GM18511 (cell line): ENCODE measurements at regions not wholly inside any gene's neighbourhood (a gene's known extent, or its start where the extent isn't known, plus 50 kb on each side); places are given as distances from the start of the nearest gene placed in this dataset.
"Not testable (repeated sequence)": the region's sequence is repeated elsewhere in the genome, so short reads cannot be mapped to it uniquely, and the experiment has no call there.

Experiments
- ATAC-seq: cut with Tn5 transposase; IDR thresholded peaks from one replicate; pipeline ENCODE4 v1.9.1; 2021; ENCODE audit warnings: mild to moderate bottlenecking, moderate library complexity; ENCODE audit not compliant: unreplicated experiment

DNA sequence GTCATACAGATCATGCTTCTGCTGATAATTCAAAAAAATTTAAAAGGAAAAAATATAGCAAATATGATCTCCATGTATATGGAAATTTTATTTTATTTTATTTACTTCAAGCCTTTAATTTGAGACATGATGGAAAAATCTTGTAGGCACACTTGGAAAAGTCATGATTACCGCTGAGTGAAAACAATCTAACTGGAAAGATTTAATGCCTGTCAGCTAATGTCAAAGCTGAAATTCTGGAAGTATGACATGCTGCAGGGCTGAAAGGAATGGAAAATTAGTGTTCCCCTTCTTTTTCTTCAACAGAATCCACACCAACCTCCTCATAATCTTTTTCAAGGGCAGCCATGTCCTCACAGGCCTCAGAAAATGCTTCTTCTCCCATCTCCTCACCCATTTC is 58.2 kb downstream of the RPRM start:
- ATAC-seq: no peak

DNA sequence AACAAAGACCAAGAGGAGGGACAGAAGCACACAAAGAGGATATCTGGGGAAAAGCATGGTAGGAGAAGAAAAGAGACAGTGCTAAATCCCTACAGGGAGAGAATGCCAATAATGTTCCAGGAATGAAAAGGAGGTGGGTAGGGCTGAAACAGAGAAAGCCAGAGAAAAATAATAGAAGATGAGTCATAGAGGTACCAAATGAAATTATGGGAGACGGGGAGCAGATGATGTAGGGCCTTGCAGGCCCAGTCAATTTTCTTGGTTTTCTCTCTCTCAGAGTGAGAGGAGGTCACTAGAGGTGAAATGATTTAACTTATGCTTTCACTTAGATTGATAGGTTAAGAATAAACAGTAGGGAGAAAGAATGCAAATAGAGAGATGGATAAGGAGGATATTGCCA is 61.5 kb downstream of the RPRM start:
- no peak for ATAC-seq

DNA sequence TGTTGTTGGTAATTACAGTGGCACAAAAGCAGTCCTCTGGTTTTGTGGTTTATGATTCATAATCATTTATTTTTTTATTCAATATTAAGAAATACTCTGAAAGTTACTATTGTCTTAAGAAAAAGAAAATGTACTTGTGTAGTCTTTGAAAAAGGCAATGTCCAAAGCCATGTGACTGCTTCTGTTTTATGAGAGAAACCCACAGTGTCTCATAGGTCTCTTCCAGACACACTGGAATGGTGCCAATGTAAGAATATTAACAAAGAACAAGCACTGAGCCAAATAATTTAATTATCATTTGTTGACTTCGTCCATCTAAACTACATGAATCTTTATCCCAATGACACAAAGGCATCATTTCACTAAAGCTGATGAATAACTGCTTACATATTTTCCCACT is 62.5 kb downstream of the RPRM start:
- ATAC-seq: no peak

DNA sequence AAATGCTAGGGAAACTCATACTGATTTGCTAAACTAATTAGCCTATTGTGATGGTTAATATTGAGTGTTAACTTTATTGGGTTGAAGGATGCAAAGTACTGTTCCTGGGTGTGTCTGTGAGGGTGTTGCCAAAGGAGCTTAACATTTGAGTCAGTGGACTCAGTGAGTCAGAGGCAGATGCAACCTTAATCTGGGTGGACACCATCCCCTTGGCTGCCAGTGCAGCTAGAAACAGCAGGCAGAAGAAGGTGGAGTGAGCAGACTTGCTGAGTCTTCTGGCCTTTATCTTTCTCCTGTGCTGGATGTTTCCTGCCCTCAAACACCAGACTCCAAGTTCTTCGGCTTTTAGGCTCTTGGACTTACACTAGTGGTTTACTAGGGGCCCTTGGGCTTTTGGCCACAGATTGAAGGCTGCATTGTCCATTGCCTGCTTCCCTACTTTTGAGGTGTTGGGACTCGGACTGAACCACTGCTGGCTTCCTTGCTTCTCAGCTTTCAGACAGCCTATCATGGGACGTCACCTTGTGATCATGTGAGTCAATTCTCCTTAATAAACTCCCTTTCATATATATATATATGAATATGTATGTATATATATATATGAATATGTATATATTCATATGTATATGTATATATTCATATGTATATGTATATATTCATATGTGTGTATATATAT is 69.7 kb downstream of the RPRM start:
- no peak for ATAC-seq

DNA sequence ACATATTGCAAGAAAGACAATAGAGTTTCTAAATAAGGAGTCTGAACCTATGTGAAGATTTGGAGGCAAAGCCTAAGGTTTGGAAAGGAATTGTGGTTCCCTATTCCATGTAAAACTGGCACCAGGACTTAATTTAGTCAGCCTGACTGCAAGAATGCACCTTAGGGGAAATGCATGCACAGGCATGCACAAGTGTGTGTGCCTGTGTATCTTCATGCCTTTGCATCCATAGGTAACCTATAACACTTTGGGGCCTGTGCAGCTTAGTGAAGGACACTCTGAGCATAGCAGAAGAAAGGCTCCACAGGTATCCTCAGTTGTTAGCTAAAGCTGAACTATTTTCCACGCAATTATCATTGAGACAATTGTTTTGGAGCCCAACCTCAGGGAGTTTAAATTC is 73.4 kb downstream of the RPRM start:
- ATAC-seq: no peak

DNA sequence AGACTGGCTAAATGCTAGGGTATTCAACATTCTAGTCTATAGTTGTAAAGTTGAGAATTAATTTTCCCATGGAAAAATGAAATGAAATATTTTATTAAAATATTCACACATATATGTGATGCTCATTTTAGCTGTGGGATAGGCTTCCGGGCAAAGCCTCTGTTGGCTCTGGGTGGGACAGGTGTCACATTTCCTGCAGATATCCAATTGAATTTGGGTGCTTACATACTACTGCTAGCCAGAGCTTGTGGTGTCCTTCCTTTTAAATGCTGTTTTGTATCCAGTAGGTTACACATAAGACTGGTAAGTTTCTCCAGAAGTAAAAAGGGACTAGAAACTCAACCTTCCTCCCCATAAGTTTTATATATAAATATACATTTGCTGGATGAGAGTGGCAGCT is 73.8 kb downstream of the RPRM start:
- no peak for ATAC-seq

DNA sequence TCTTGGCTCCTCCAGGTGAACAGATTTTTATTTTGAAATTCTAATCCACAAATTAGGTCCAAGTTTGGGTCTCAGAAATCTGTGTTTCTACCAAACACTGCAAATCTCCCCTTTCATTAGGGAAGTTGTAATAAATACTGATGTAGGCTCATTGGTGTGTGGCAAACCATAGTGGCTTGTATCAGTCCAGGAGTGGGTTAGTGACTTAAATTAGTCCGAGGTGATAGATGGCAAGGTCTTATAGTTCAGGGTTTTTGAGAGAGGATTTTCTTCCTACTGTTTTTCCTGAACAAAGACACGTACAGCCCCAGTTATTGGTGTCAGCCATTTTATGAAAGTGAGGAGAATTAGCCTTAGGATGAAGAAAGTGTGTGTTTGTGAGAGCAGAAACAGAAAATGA is 74.6 kb downstream of the RPRM start:
- ATAC-seq: no peak

DNA sequence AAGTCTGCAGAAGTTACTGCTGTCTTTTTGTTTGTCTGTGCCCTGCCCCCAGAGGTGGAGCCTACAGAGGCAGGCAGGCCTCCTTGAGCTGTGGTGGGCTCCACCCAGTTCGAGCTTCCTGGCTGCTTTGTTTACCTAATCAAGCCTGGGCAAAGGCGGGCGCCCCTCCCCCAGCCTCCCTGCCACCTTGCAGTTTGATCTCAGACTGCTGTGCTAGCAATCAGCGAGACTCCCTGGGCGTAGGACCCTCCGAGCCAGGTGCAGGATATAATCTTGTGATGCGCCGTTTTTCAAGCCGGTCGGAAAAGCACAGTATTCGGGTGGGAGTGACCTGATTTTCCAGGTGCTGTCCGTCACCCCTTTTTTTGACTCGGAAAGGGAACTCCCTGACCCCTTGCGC is 75.2 kb downstream of the RPRM start:
- not testable (repeated sequence) for ATAC-seq

DNA sequence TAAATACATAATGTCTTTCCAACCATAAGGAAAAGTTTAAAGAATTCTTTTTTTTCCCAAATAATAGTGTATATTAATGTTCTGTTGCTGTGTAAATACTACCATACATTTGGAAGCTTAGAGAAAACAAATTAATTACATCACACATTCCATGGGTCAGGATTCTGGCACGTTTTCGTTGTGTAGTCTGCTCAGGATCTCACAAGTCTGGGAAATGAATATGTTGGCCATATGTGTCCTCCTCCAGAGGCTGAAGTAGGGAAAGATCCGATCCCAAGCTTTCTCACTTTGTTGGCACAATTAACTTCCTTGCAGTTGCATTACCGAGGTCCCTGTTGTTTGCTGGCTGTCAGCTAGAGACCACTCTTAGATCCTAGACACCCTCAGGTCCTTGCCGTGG is 83.9 kb downstream of the RPRM start:
- no peak for ATAC-seq

DNA sequence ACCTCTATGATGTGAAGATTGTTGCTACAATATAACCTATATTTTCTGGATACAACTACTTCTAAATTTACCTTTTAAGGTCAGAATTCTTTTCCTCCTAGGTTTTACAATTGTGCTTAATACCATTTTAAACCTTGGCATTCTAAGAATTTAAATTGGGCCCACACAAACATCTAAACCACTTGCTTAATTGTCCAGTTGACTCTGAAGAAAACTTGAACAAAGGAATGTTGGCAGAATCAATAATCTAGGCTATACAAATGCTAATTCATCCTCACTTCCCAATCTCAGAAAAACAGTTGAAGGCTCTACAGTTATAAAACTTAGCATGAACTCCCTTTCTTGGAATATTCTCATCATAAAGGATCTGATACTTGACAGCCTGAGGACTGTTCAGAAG is 84.3 kb downstream of the RPRM start:
- ATAC-seq: no peak

DNA sequence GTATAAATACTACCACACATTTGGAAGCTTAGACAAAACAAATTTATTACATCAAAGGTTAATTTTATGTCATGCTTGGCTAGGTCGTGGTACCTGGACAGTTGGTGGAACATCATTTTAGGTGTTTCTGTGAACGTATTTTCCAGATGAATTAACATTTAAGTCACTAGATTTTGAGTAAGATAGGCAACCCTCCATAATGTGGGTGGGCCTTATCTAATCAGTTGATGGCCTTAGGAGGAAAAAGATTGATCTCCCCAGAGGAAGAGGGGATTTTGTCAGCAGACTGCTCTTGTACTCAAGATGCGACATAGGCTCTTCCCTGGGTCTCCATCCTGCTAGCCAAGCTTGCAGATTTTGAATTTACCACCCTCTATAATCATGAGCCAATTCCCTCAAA is 85.0 kb downstream of the RPRM start:
- no peak for ATAC-seq

DNA sequence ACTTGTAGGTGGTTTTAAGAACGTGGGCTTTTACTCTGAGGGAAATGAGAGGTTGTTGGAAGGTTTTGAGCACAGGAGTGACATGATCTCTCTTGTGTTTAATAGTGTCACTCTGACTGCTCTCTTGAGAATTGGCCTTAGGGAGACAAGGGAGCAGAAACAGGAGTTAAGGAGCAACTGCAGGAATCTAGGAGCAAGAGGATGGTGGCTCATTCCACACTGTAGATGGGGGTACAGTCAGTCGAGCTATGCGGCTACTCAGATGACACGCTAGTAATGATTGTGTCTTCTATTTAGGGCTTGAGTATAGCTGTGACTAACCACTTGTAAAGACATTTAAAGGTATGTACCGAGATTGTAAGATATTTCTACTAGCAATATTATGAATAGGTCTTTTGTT is 87.4 kb downstream of the RPRM start:
- no peak for ATAC-seq

DNA sequence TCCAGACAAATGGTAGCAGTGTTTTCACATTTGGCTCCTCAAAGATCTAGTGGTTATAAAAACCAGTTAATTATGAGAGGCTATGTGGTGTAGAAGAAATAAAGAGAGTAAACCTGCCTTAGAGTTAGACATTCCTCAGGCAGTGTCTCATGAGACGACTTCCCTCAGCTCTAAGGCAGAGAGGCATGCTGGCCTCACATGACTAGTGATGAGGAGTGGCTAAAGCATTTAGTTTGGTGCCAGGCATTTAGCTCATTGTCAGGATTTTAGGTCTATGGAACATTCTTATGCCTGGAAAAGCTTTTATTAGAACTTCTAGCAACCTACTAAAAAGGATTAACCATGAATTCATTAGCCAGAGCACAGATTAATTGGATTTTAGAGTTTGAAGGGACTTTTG is 90.3 kb downstream of the RPRM start:
- ATAC-seq: no peak

DNA sequence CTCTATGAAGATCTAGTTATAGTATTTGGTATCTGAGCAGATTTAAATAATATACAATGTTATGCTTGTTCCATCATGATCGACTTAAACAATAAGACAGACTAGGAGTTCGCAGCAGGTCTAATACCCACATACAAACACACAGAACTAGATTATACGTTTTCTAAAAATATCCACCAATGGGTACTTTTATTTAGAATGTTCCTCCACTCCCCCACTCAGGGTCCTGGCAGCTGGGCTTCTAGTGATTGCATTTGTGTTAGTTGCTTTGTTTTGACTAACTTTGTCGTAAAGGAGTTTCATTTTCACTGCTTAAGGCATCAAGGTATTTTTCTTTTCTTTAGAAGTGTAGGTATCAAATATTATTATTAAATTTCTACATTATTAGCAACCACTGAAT is 91.4 kb downstream of the RPRM start:
- ATAC-seq: no peak

DNA sequence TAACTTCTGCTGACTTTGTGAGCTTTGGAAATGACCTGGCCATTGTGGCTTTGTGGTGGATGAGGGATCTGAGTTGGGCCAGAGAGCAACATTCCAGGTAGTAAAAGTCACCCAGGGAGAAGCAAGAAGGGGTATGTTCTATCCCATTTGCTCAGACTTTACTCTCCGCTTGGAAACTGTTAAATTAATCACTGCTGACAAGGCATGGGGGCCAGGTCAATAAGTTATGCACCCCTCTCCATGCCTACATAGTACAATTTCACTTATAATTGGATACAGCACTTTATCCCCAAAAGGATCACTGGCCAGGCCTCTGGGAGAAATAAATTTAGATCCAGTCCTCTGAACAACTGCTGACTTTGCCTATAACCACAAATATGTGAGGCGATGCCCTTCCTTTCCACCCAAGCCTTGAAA is 92.1 kb downstream of the RPRM start:
- ATAC-seq: no peak

DNA sequence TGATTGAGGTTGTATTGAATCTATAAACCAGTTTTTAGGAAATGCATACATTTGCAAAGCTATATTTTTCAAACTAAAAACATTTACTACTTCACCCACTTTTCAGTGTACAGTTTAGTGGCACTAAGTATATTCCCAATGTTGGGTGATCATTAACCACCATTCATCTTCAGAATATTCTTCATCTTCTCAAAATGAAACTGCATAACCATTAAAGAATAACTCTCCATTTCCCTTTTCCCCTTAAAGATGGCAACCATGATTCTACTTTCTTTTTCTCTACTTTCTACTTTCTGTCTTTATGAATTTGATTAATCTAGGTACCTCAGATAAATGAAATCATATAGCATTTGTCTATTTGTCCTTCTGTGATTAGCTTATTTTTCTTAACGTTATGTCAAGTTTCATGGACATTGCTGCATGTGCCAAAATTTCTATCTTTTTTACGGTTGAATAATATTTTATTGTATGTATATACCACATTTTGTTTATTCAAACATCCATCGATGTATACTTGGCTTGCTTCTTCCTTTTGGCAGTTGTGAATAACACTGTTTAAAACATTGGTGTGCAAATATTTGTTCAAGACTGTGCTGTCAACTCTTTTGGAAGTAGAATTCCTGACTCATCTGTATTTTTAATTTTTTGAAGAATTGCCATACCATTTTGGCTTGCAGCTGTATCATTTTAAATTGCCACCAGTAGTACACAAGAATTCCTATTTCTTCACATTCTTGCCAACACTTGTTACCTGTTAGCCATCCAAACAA is 104.9 kb downstream of the RPRM start:
- ATAC-seq: peak; percentile 80

DNA sequence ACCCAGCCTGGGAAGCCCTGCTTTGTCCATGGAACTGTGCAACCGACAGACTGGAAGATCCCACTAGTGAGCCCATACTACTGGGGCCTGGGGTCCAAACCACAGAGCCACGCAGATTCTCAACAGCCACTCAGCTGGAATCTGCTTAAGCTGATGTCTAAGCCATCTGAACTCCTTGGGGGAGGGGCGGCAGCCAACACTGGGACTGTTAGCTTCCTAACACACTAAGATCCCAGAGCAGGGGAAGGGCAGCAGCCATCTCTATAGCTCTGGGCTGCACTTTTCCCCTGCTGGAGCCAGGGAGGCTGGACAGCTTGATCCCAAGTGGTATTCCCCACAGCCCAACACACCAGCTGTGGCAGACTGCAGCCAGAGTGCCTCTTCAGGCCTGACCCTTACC is 118.3 kb downstream of the RPRM start:
- no peak for ATAC-seq

DNA sequence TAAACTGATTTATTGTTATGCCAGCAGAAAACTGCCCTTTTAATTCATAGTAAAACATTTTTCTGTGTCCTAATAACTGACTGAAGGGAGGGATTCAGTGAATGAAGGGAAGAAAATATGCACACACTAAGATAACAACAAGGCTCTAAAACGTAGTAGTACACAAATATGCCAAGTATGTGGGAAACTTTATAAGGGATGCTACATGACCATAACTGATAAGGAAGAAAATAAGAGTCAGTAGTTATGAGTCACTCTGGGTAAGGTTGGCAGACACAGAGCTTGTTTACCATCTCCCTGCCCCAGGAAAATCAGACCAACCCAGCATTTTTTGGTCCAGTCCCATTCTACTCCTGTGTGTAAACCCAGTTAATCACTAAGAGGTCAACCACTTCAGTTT is 124.2 kb downstream of the RPRM start:
- ATAC-seq: no peak

DNA sequence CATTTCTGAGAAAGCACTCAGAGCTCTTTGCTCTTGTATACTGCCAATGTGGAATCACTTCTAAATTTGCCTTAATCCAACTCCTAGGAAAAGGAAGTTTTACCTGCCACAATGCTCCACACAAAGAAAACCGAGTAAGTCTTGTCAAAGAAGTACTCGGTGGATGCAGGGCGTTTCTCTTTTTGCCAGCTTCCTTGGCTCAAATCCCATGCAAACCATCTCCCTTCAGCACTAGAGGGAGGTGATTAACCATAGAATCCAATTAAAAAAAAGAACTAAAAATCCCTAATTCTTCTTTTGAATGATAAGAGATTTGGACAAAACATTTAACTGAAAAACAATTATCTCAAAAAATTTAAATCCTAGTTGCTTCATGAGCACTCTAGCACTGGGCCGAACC is 129.0 kb downstream of the RPRM start:
- no peak for ATAC-seq

DNA sequence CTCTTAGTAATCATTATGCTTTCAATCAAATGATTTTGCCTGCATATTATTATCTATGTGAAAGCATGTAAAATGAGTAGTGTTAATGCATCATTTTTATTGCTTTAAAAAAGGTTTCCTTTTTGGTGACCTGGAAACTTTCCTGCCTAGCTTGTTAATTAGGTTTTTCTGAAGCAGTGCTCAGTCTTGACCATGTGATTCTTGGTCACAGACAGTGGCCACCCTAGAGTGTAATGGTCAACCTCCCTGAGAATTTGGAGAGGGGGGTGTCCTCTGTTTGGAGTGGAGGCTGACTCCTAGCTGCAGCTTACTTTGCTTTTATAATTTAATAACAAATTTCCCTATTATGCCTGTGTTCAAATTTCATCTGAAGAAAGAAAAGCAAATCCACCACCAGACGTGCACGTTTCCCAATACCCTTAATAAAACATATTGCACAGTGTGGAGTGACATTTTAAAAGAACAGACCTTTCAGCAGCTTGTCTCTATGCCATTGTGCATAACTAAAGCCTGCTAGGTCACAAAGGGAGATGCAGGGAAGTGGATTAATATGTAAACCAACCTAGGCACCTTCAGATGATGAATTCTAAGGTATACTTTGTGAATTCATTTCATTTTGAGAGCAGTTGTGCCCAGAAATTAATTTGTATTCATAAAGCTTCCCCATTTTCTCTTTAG is 130.6 kb downstream of the RPRM start:
- no peak for ATAC-seq

DNA sequence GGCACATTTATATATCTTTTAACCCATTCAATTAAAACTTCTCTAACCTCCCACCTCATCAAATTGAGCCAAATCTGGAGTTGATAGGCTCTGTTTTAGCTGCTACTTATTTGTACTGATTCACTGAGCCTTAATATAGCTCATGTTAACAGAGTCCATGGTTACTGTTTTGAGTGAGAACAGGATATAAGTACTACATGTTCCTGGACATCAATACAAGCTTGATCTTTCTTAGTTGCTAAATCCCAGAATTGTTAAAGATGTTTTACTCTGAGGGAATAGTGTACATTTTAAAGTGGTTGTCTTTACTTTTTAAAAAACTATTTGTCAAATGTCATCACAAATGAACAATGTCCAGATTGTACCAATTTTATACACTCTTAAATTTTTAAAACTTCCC is 157.7 kb downstream of the RPRM start:
- no peak for ATAC-seq

DNA sequence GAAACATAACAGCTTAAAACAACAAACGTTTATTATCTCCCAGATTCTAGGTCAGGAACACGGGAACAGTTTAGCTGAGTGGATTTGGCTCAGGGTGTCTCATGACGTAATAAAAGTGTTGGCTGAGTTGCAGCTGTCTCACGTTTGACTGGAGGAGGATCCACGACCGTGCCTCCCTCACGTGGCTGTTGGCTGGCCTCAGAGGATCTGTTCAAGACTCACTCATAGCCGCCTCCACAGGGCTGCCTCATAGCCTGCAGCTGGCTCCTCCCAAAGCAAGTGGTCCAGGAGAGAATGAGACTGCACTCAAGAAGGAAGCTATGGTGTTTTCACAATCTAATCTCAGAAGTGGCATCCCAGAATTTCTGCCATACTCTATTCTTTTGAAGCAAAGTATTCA is 167.1 kb downstream of the RPRM start:
- ATAC-seq: no peak
